MM.1S (cell line): ENCODE measurements at regions not wholly inside any gene's neighbourhood (a gene's known extent, or its start where the extent isn't known, plus 50 kb on each side); places are given as distances from the start of the nearest gene placed in this dataset.

Experiments used
- EZH2 ChIP-seq: fragments of 300-600 bp; sonication (generic); optimal IDR thresholded peaks from 2 replicates; pipeline ENCODE3; 2017; ENCODE audit warnings: low read depth, mild to moderate bottlenecking, antibody characterized with exemption, low read length, mixed read lengths
- TF ChIP-seq, protein P1 (sequence below): fragments of 300-600 bp; sonication (generic); IDR thresholded peaks from 2 replicates; pipeline ENCODE4 v1.5.1; 2016; ENCODE audit warnings: antibody characterized with exemption, low read length, mixed read lengths

DNA sequence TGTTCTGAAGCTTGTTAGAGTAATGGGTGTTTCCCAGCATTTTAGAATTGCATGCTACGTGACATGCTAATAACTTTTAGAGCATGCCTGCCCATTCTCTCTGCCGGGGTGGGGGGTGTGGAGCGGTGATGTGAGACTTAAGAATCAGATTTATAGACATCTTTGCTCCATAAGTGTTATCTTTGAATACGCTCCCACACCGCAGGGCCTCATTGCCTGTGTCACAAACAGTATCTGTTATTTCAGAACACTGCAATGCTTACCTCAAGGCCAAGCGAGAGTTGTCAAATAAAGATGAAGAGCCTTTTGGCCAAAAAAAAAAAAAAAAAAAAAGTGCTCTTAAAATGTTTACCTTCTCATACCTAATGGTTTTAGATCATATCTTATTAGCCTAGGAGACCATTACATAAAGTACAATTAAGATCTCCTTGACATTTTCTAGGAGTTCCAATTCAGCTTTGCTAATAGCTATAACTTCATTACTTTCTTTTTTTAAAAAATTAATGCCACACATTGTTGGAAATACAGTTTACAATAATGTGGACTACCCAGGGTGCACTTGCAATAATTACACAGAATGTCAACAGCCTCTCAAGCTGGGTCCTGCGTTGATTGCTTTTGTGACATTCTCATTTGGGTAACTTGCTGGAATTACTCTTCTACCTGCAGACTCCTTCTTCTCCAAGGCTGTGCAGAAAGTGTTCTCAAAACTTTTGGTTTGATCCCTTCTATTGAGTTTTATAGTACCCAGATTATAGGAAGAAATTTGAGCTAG lies 525.3 kb downstream of the KLF12 start:
- TF ChIP-seq, protein P1, sequence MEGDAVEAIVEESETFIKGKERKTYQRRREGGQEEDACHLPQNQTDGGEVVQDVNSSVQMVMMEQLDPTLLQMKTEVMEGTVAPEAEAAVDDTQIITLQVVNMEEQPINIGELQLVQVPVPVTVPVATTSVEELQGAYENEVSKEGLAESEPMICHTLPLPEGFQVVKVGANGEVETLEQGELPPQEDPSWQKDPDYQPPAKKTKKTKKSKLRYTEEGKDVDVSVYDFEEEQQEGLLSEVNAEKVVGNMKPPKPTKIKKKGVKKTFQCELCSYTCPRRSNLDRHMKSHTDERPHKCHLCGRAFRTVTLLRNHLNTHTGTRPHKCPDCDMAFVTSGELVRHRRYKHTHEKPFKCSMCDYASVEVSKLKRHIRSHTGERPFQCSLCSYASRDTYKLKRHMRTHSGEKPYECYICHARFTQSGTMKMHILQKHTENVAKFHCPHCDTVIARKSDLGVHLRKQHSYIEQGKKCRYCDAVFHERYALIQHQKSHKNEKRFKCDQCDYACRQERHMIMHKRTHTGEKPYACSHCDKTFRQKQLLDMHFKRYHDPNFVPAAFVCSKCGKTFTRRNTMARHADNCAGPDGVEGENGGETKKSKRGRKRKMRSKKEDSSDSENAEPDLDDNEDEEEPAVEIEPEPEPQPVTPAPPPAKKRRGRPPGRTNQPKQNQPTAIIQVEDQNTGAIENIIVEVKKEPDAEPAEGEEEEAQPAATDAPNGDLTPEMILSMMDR, result no peak
- no peak for TF ChIP-seq EZH2
